ENCODE measurements at regions not wholly inside any gene's neighbourhood (a gene's known extent, or its start where the extent isn't known, plus 50 kb on each side); places are given as distances from the start of the nearest gene placed in this dataset.

GRCh38 chr13:90445179-90445578 is 902.3 kb upstream of the MIR17HG start:
- Histone ChIP-seq H3K9me3 (ENCODE audit: control insufficient read depth, insufficient read depth, low read depth, low read length) (no peaks in the 10 kb centered on the region), H3K27ac (ENCODE audit: extremely low read depth, low read depth, low read length) (no peak overlapping the region), H3K4me3 (ENCODE audit: low read depth, low read length) (no peak overlapping the region), H3K4me1 (ENCODE audit: control insufficient read depth, insufficient read depth, low read length) (no peaks in the 10 kb centered on the region), H3K36me3 (ENCODE audit: control insufficient read depth in 2 of 2, insufficient read depth in 1 of 2, low read length in 2 of 2) (no peaks in the 10 kb centered on the region)
- ChIA-PET POLR2A (no interaction called here), CTCF (no interaction called here)
- TF ChIP-seq ZNF580 (tag by site-specific recombination; IDR thresholded peaks at IDR 0.05) (no peak), ZNF747 (tag by site-specific recombination; IDR thresholded peaks at IDR 0.05) (no peak), CTCF (tag by site-specific recombination; IDR thresholded peaks at IDR 0.05) (no peak), ZNF548 (tag by site-specific recombination; IDR thresholded peaks at IDR 0.05) (no peak), ZNF174 (tag by site-specific recombination; IDR thresholded peaks at IDR 0.05) (no peak), ZNF555 (tag by site-specific recombination; conservative IDR thresholded peaks at IDR 0.05) (no peak), ZNF830 (tag by site-specific recombination; IDR thresholded peaks at IDR 0.05; ENCODE audit: low read depth) (no peak), ZNF114 (tag by site-specific recombination; IDR thresholded peaks at IDR 0.05) (no peak)

GRCh38 chr13:90447034-90447733 is 900.3 kb upstream of the MIR17HG start:
- TF ChIP-seq ZFP3 (tag by site-specific recombination; IDR thresholded peaks at IDR 0.05; ENCODE audit: low read depth) (no peak), ZNF223 (tag by site-specific recombination; IDR thresholded peaks at IDR 0.05) (no peak), ZNF645 (tag by site-specific recombination; IDR thresholded peaks at IDR 0.05) (no peak), ZNF19 (tag by site-specific recombination; IDR thresholded peaks at IDR 0.05; ENCODE audit: low read depth) (no peak), ZNF776 (tag by site-specific recombination; IDR thresholded peaks at IDR 0.05; ENCODE audit: borderline replicate concordance) (no peak), CTCF (tag by site-specific recombination; IDR thresholded peaks at IDR 0.05) (no peak), MYNN (tag by site-specific recombination; IDR thresholded peaks at IDR 0.05; ENCODE audit: borderline replicate concordance) (no peak), ZFP41 (tag by site-specific recombination; IDR thresholded peaks at IDR 0.05; ENCODE audit: borderline replicate concordance) (no peak), ZNF701 (tag by site-specific recombination; IDR thresholded peaks at IDR 0.05) (no peak), ZNF654 (tag by site-specific recombination; IDR thresholded peaks at IDR 0.05; ENCODE audit: low read depth) (no peak), ZSCAN18 (tag by site-specific recombination; IDR thresholded peaks at IDR 0.05) (no peak), ZSCAN5A (tag by site-specific recombination; IDR thresholded peaks at IDR 0.05) (no peak), ZNF266 (tag by site-specific recombination; IDR thresholded peaks at IDR 0.05; ENCODE audit: low read depth) (no peak), ZNF768 (tag by site-specific recombination; IDR thresholded peaks at IDR 0.05) (no peak), ZBTB1 (tag by site-specific recombination; IDR thresholded peaks at IDR 0.05) (no peak), ZNF37A (tag by site-specific recombination; IDR thresholded peaks at IDR 0.05) (no peak)
- ChIA-PET CTCF (no interaction called here), POLR2A (no interaction called here)
- no peaks in the 10 kb centered on the region for H3K36me3 ChIP-seq (ENCODE audit: control insufficient read depth in 2 of 2, insufficient read depth in 1 of 2, low read length in 2 of 2)
- no peak overlapping the region for H3K27ac ChIP-seq (ENCODE audit: extremely low read depth, low read depth, low read length)
- H3K9me3 ChIP-seq (ENCODE audit: control insufficient read depth, insufficient read depth, low read depth, low read length) = no peaks in the 10 kb centered on the region
- H3K4me3 ChIP-seq (ENCODE audit: low read depth, low read length) = no peak overlapping the region
- H3K4me1 ChIP-seq (ENCODE audit: control insufficient read depth, insufficient read depth, low read length) = no peaks in the 10 kb centered on the region

Measured in HEK293 (cell line).